ENCODE measurements at regions not wholly inside any gene's neighbourhood (a gene's known extent, or its start where the extent isn't known, plus 50 kb on each side); places are given as distances from the start of the nearest gene placed in this dataset.

GRCh38 chr5:65068410-65068809, 299.7 kb downstream of the CWC27 start:
- Mint-ChIP-seq H3K4me1 (ENCODE audit: low read depth, unreplicated experiment) (no peaks in the 10 kb centered on the region), H3K36me3 (ENCODE audit: insufficient read depth, unreplicated experiment) (no peaks in the 10 kb centered on the region), H3K4me3 (ENCODE audit: unreplicated experiment) (no peak overlapping the region), H3K9me3 (ENCODE audit: unreplicated experiment) (no peaks in the 10 kb centered on the region), H3K27me3 (ENCODE audit: insufficient read depth, unreplicated experiment) (peaks cover 11% of the 10 kb centered on the region), H3K27ac (ENCODE audit: unreplicated experiment) (no peak overlapping the region)
- H3K9me3 ChIP-seq = no peaks in the 10 kb centered on the region
- no peak overlapping the region for H3K4me3 ChIP-seq (ENCODE audit: low read depth, low read length)
- peaks cover 1% of the 10 kb centered on the region; the same call in 1 of the 2 replicates for H3K27me3 ChIP-seq (replicated peaks; ENCODE audit: control insufficient read depth, insufficient read depth, low read length)
- CTCF ChIA-PET = no interaction called here
- no peaks in the 10 kb centered on the region for H3K36me3 ChIP-seq (ENCODE audit: control insufficient read depth, insufficient read depth, low read length)
- TF ChIP-seq CTCF (IDR thresholded peaks at IDR 0.05; ENCODE audit: insufficient read depth in 1 of 2, low read depth in 1 of 2, low read length in 1 of 2, severe bottlenecking in 1 of 2, unreplicated experiment in 1 of 2) = no peak
- no peaks in the 10 kb centered on the region for H3K4me1 ChIP-seq
- intact Hi-C loops (cut with micrococcal nuclease; ENCODE audit: unreplicated experiment) = no loop called here
- POLR2A ChIA-PET = no interaction called here
- no TSS peak for BruUV-seq (replicated peaks)
- no peak for DNase-seq

GRCh38 chr5:65070026-65070425, 301.3 kb downstream of the CWC27 start:
- no peaks in the 10 kb centered on the region for H3K4me1 Mint-ChIP-seq (ENCODE audit: low read depth, unreplicated experiment)
- intact Hi-C loops (cut with micrococcal nuclease; ENCODE audit: unreplicated experiment) = loop anchor here (10.0 kb wide), 1 partner anchor 415 kb away; the partner anchor contains the start of gene ADAMTS6
- no peak for DNase-seq
- no peaks in the 10 kb centered on the region for H3K36me3 Mint-ChIP-seq (ENCODE audit: insufficient read depth, unreplicated experiment)
- H3K27ac Mint-ChIP-seq (ENCODE audit: unreplicated experiment) = no peak overlapping the region
- no peaks in the 10 kb centered on the region for H3K9me3 Mint-ChIP-seq (ENCODE audit: unreplicated experiment)
- BruUV-seq (replicated peaks) = no TSS peak
- no peak for TF ChIP-seq CTCF (IDR thresholded peaks at IDR 0.05; ENCODE audit: insufficient read depth in 1 of 2, low read depth in 1 of 2, low read length in 1 of 2, severe bottlenecking in 1 of 2, unreplicated experiment in 1 of 2)
- ChIA-PET CTCF (no interaction called here), POLR2A (no interaction called here)
- H3K4me3 Mint-ChIP-seq (ENCODE audit: unreplicated experiment) = no peak overlapping the region
- Histone ChIP-seq H3K4me1 (no peaks in the 10 kb centered on the region), H3K9me3 (no peaks in the 10 kb centered on the region), H3K36me3 (ENCODE audit: control insufficient read depth, insufficient read depth, low read length) (no peaks in the 10 kb centered on the region), H3K27me3 (replicated peaks; ENCODE audit: control insufficient read depth, insufficient read depth, low read length) (peaks cover 1% of the 10 kb centered on the region; the same call in 1 of the 2 replicates), H3K4me3 (ENCODE audit: low read depth, low read length) (no peak overlapping the region)
- peaks cover 9% of the 10 kb centered on the region for H3K27me3 Mint-ChIP-seq (ENCODE audit: insufficient read depth, unreplicated experiment)

GRCh38 chr5:65072850-65073249, 304.1 kb downstream of the CWC27 start:
- no peak for TF ChIP-seq CTCF (IDR thresholded peaks at IDR 0.05; ENCODE audit: insufficient read depth in 1 of 2, low read depth in 1 of 2, low read length in 1 of 2, severe bottlenecking in 1 of 2, unreplicated experiment in 1 of 2)
- Mint-ChIP-seq H3K4me1 (ENCODE audit: low read depth, unreplicated experiment) (no peaks in the 10 kb centered on the region), H3K36me3 (ENCODE audit: insufficient read depth, unreplicated experiment) (no peaks in the 10 kb centered on the region), H3K9me3 (ENCODE audit: unreplicated experiment) (no peaks in the 10 kb centered on the region), H3K27me3 (ENCODE audit: insufficient read depth, unreplicated experiment) (peaks cover 2% of the 10 kb centered on the region), H3K27ac (ENCODE audit: unreplicated experiment) (no peak overlapping the region), H3K4me3 (ENCODE audit: unreplicated experiment) (no peak overlapping the region)
- BruUV-seq (replicated peaks) = no TSS peak
- ChIA-PET CTCF (no interaction called here), POLR2A (no interaction called here)
- intact Hi-C loops (cut with micrococcal nuclease; ENCODE audit: unreplicated experiment) = loop anchor here (10.0 kb wide), 1 partner anchor 412 kb away; the partner anchor contains the start of gene ADAMTS6
- Histone ChIP-seq H3K27me3 (replicated peaks; ENCODE audit: control insufficient read depth, insufficient read depth, low read length) (peaks cover 1% of the 10 kb centered on the region; the same call in 1 of the 2 replicates), H3K4me3 (ENCODE audit: low read depth, low read length) (no peak overlapping the region), H3K9me3 (no peaks in the 10 kb centered on the region), H3K36me3 (ENCODE audit: control insufficient read depth, insufficient read depth, low read length) (no peaks in the 10 kb centered on the region), H3K4me1 (no peaks in the 10 kb centered on the region)
- DNase-seq = no peak

Measured in Caco-2 (cell line).